Smooth muscle cell (in vitro differentiated cells): ENCODE measurements at regions not wholly inside any gene's neighbourhood (a gene's known extent, or its start where the extent isn't known, plus 50 kb on each side); places are given as distances from the start of the nearest gene placed in this dataset.

Experiments
- DNase-seq: peaks from one replicate; lab custom pipeline; 2025; ENCODE audit not compliant: unreplicated experiment; lab: John Stamatoyannopoulos, UW
- H2AFZ ChIP-seq: fragments of 200-600 bp; sonication (generic); 2 replicates; pipeline ENCODE4 v1.6.0; 2016; ENCODE audit warnings: antibody characterized with exemption, low read depth, mild to moderate bottlenecking
- H3F3A ChIP-seq: fragments of 200-600 bp; sonication (generic); 2 replicates; pipeline ENCODE4 v1.6.0; 2017; ENCODE audit warnings: antibody characterized with exemption, low read depth
- H3K27ac ChIP-seq: fragments of 200-600 bp; sonication (generic); 2 replicates; pipeline ENCODE4 v1.5.1; 2016; ENCODE audit warnings: low read depth, mild to moderate bottlenecking
- H3K27me3 ChIP-seq: fragments of 200-600 bp; sonication (generic); 2 replicates; pipeline ENCODE4 v1.6.1; 2016; ENCODE audit warnings: low read depth, mild to moderate bottlenecking
- H3K36me3 ChIP-seq: fragments of 200-600 bp; sonication (generic); 2 replicates; pipeline ENCODE4 v1.5.1; 2016; ENCODE audit warnings: low read depth
- H3K4me1 ChIP-seq: fragments of 200-600 bp; sonication (generic); 2 replicates; pipeline ENCODE4 v1.5.1; 2016; ENCODE audit warnings: low read depth
- H3K4me2 ChIP-seq: fragments of 200-600 bp; sonication (generic); 2 replicates; pipeline ENCODE4 v1.6.0; 2016; ENCODE audit warnings: mild to moderate bottlenecking
- H3K4me3 ChIP-seq: fragments of 200-600 bp; sonication (generic); 2 replicates; pipeline ENCODE4 v1.5.1; 2016; ENCODE audit warnings: mild to moderate bottlenecking
- H3K79me2 ChIP-seq: fragments of 200-600 bp; sonication (generic); 2 replicates; pipeline ENCODE4 v1.6.0; 2016; ENCODE audit warnings: low read depth, mild to moderate bottlenecking
- H3K9ac ChIP-seq: fragments of 200-600 bp; sonication (generic); 2 replicates; pipeline ENCODE4 v1.6.0; 2016; ENCODE audit warnings: low read depth
- H3K9me3 ChIP-seq: fragments of 200-600 bp; sonication (generic); replicated peaks from 2 replicates; pipeline ENCODE4 v1.5.1; 2016; ENCODE audit warnings: low read depth
- H4K20me1 ChIP-seq: fragments of 200-600 bp; sonication (generic); 2 replicates; pipeline ENCODE4 v1.6.0; 2016; ENCODE audit warnings: low read depth
- CTCF ChIP-seq: fragments of 200-600 bp; sonication (generic); IDR thresholded peaks from 2 replicates; pipeline ENCODE4 v1.5.1; 2017; ENCODE audit warnings: borderline replicate concordance, mild to moderate bottlenecking, antibody characterized with exemption; ENCODE audit not compliant: insufficient read depth, poor library complexity, severe bottlenecking
- WGBS: methylation state at CpG from one replicate; pipeline ENCODE4 v1.1.7; 2016; ENCODE audit warnings: low lambda C conversion rate; 5-methylcytosine and 5-hydroxymethylcytosine counted together

GRCh38 chr10:109159351-109159750 is 764.0 kb downstream of the XPNPEP1 start:
- no peak for DNase-seq
- no peaks in the 10 kb centered on the region for H3K9me3 ChIP-seq
- H3K27ac ChIP-seq: no peak overlapping the region
- no peaks in the 10 kb centered on the region for H3K36me3 ChIP-seq
- no peak for TF ChIP-seq CTCF
- H3F3A ChIP-seq: no peaks in the 10 kb centered on the region
- H3K4me3 ChIP-seq: no peak overlapping the region
- H3K4me2 ChIP-seq: no peak overlapping the region
- no peak overlapping the region for H3K9ac ChIP-seq
- 60% methylated on average over 4 of the region's 4 CpGs for WGBS
- H3K4me1 ChIP-seq: no peaks in the 10 kb centered on the region
- no peak overlapping the region for H2AFZ ChIP-seq
- H4K20me1 ChIP-seq: no peaks in the 10 kb centered on the region
- no peaks in the 10 kb centered on the region for H3K27me3 ChIP-seq
- no peaks in the 10 kb centered on the region for H3K79me2 ChIP-seq

DNA sequence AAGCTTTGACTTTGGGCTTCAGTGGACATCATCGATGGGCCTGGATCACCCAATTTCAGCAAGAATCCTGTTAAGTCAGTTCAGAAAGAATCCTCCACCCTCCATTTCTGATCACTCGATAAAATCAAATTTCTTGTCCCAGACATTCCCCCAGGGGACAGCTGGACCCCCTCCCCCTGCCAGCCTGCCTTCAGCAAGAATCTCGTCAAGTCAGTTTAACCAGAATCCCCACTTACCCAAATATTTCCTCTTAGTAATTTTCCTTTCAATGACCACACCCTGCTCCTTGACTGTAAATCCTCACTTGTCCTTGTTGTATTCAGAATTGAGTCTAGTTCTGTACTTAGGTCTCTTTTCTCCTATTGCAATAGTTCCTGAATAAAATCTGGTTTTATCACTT is 766.9 kb downstream of the XPNPEP1 start:
- 69% methylated on average over 3 of the region's 3 CpGs for WGBS
- no peaks in the 10 kb centered on the region for H3K27me3 ChIP-seq
- H3K79me2 ChIP-seq: no peaks in the 10 kb centered on the region
- H3K9ac ChIP-seq: no peak overlapping the region
- no peaks in the 10 kb centered on the region for H3K36me3 ChIP-seq
- DNase-seq: no peak
- no peaks in the 10 kb centered on the region for H3K9me3 ChIP-seq
- no peak for TF ChIP-seq CTCF
- no peaks in the 10 kb centered on the region for H4K20me1 ChIP-seq
- H3F3A ChIP-seq: no peaks in the 10 kb centered on the region
- no peak overlapping the region for H2AFZ ChIP-seq
- no peaks in the 10 kb centered on the region for H3K4me1 ChIP-seq
- H3K4me3 ChIP-seq: no peak overlapping the region
- no peak overlapping the region for H3K4me2 ChIP-seq
- H3K27ac ChIP-seq: no peak overlapping the region

DNA sequence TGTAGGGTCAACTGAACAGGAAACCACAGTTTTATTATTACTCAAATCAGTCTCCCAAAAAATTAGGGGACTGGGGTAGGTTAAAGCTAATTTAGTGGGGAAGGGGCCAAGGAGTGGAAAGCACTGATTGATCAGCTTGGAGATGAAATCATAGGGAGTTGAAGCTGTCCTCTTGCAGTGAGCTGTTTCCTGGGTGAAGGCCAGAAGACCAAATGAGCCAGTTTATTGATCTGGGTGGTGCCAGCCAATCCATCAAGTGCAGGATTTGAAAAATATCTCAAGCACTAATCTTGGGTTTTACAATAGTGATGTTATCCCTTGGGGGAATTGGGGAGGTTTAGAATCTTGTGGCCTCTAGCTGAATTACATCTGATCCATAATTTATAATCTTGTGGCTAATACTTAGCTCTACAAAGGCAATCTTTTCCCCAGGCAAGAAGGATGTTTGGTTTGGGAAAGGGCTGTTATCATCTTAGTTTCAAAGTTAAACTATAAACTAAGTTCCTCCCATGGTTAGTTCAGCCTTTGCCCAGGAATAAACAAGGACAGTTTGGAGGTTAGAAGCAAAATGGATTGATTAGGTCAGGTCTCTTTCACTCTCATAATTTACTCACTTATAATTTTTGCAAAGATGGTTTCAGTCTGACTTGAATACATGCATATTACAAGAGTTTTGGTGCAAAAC is 773.5 kb downstream of the XPNPEP1 start:
- no peaks in the 10 kb centered on the region for H3K36me3 ChIP-seq
- H2AFZ ChIP-seq: no peak overlapping the region
- no peak overlapping the region for H3K9ac ChIP-seq
- no peaks in the 10 kb centered on the region for H3F3A ChIP-seq
- no peak overlapping the region for H3K27ac ChIP-seq
- H4K20me1 ChIP-seq: no peaks in the 10 kb centered on the region
- no peak overlapping the region for H3K4me3 ChIP-seq
- H3K4me1 ChIP-seq: no peaks in the 10 kb centered on the region
- H3K4me2 ChIP-seq: no peak overlapping the region
- DNase-seq: no peak
- TF ChIP-seq CTCF: no peak
- H3K9me3 ChIP-seq: no peaks in the 10 kb centered on the region
- no peaks in the 10 kb centered on the region for H3K79me2 ChIP-seq
- no peaks in the 10 kb centered on the region for H3K27me3 ChIP-seq

DNA sequence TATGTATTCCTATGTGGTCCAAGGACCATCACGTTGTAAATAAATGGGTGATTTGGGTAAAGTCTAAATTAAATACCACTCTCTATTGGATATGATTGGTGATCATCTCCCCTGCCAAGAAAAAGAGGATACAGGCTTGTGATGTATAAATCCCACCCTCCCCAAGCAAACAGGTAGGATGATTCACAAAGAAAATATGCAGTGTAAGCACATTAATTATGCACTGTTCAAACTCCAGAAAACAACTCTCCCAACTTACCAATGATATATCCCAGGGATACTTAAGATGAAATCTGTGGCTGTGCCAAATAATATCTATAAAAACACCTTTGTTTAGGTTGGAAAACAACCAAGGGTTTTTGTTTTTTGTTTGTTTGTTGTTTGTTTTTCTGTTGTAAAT is 795.9 kb downstream of the XPNPEP1 start:
- Histone ChIP-seq H3K27me3 (no peaks in the 10 kb centered on the region), H3K36me3 (no peaks in the 10 kb centered on the region), H3K4me2 (no peak overlapping the region), H4K20me1 (no peaks in the 10 kb centered on the region), H3K4me3 (no peak overlapping the region), H2AFZ (no peak overlapping the region), H3K4me1 (no peaks in the 10 kb centered on the region), H3K27ac (no peak overlapping the region), H3K9me3 (no peaks in the 10 kb centered on the region), H3K9ac (no peak overlapping the region), H3F3A (no peaks in the 10 kb centered on the region), H3K79me2 (no peaks in the 10 kb centered on the region)
- WGBS: 88% methylated on average over 1 of the region's 1 CpG
- no peak for TF ChIP-seq CTCF
- DNase-seq: no peak
